ENCODE measurements at regions not wholly inside any gene's neighbourhood (a gene's known extent, or its start where the extent isn't known, plus 50 kb on each side); places are given as distances from the start of the nearest gene placed in this dataset.
"Not testable (repeated sequence)": the region's sequence is repeated elsewhere in the genome, so short reads cannot be mapped to it uniquely, and the experiment has no call there.

- Histone ChIP-seq H3K36me3 (no peaks in the 10 kb centered on the region), H3K4me1 (no peaks in the 10 kb centered on the region), H3K9me3 (no peaks in the 10 kb centered on the region), H3K4me3 (no peak overlapping the region), H3K27me3 (no peaks in the 10 kb centered on the region), H3K27ac (no peak overlapping the region)
- DNase-seq = no peak
- TF ChIP-seq CTCF (IDR thresholded peaks at IDR 0.05) (no peak), POLR2A (IDR thresholded peaks at IDR 0.05) (no peak)
- intact Hi-C loops (cut with DNase I; ENCODE audit: low total_unique reads) = no loop called here
Measured at GRCh38 chr13:44734201-44734707, 158.1 kb upstream of the TSC22D1 start.

- intact Hi-C loops (cut with DNase I; ENCODE audit: low total_unique reads) = no loop called here
- TF ChIP-seq POLR2A (IDR thresholded peaks at IDR 0.05) (no peak), CTCF (IDR thresholded peaks at IDR 0.05) (no peak)
- H3K4me1 ChIP-seq = no peaks in the 10 kb centered on the region
- H3K27ac ChIP-seq = no peak overlapping the region
- no peaks in the 10 kb centered on the region for H3K27me3 ChIP-seq
- DNase-seq = no peak
- no peaks in the 10 kb centered on the region for H3K36me3 ChIP-seq
- no peak overlapping the region for H3K4me3 ChIP-seq
- no peaks in the 10 kb centered on the region for H3K9me3 ChIP-seq
Measured at GRCh38 chr13:44732503-44733098, 156.5 kb upstream of the TSC22D1 start.

- H3K36me3 ChIP-seq = no peaks in the 10 kb centered on the region
- no peak overlapping the region for H3K4me3 ChIP-seq
- intact Hi-C loops (cut with DNase I; ENCODE audit: low total_unique reads) = no loop called here
- H3K27me3 ChIP-seq = no peaks in the 10 kb centered on the region
- no peak for DNase-seq
- no peak overlapping the region for H3K27ac ChIP-seq
- TF ChIP-seq POLR2A (IDR thresholded peaks at IDR 0.05) (no peak), CTCF (IDR thresholded peaks at IDR 0.05) (no peak)
- H3K9me3 ChIP-seq = no peaks in the 10 kb centered on the region
- no peaks in the 10 kb centered on the region for H3K4me1 ChIP-seq
Measured at GRCh38 chr13:44730851-44731250, 154.7 kb upstream of the TSC22D1 start.

- Histone ChIP-seq H3K4me3 (no peak overlapping the region), H3K27ac (no peak overlapping the region), H3K9me3 (no peaks in the 10 kb centered on the region), H3K27me3 (no peaks in the 10 kb centered on the region), H3K4me1 (no peaks in the 10 kb centered on the region), H3K36me3 (no peaks in the 10 kb centered on the region)
- TF ChIP-seq CTCF (IDR thresholded peaks at IDR 0.05) = no peak
- TF ChIP-seq POLR2A (IDR thresholded peaks at IDR 0.05) = no peak
- no peak for DNase-seq
- intact Hi-C loops (cut with DNase I; ENCODE audit: low total_unique reads) = no loop called here
Measured at GRCh38 chr13:44730099-44730498, 154.0 kb upstream of the TSC22D1 start.

GRCh38 chr13:44727591-44727990 lies 151.5 kb upstream of the TSC22D1 start:
- H3K9me3 ChIP-seq; intact Hi-C loops (cut with DNase I; ENCODE audit: low total_unique reads); H3K27me3 ChIP-seq; H3K4me3 ChIP-seq; H3K36me3 ChIP-seq; H3K4me1 ChIP-seq; DNase-seq; H3K27ac ChIP-seq: not testable (repeated sequence)

- H3K4me3 ChIP-seq = no peak overlapping the region
- DNase-seq = no peak
- H3K9me3 ChIP-seq = peaks cover 0 to 8% of the 10 kb centered on the region in 2 donors
- no peak overlapping the region for H3K27ac ChIP-seq
- H3K36me3 ChIP-seq = no peaks in the 10 kb centered on the region
- H3K27me3 ChIP-seq = no peaks in the 10 kb centered on the region
- intact Hi-C loops (cut with DNase I; ENCODE audit: low total_unique reads) = no loop called here
- TF ChIP-seq CTCF (IDR thresholded peaks at IDR 0.05) (no peak), POLR2A (IDR thresholded peaks at IDR 0.05) (no peak)
- no peaks in the 10 kb centered on the region for H3K4me1 ChIP-seq
Measured at GRCh38 chr13:44726778-44727177, 150.6 kb upstream of the TSC22D1 start.
